Fibroblast of mammary gland (primary cell): ENCODE measurements at regions not wholly inside any gene's neighbourhood (a gene's known extent, or its start where the extent isn't known, plus 50 kb on each side); places are given as distances from the start of the nearest gene placed in this dataset.

ENCODE experiments used
- DNase-seq: peaks from one replicate; pipeline ENCODE4 v3.0.0-alpha.2; 2010; ENCODE audit warnings: low read depth
- H3K4me3 ChIP-seq: 2 replicates; pipeline ENCODE4 v1.5.1; 2011; ENCODE audit warnings: low read depth, mild to moderate bottlenecking, low read length, moderate library complexity; ENCODE audit not compliant: control insufficient read depth
- CTCF ChIP-seq: conservative IDR thresholded peaks from 2 replicates; pipeline ENCODE4 v1.5.1; 2011; ENCODE audit warnings: low read depth, low read length, inconsistent platforms; ENCODE audit not compliant: control insufficient read depth, insufficient read depth

- TF ChIP-seq CTCF = peak; percentile 32
- DNase-seq = peak; percentile 7
- no peak overlapping the region for H3K4me3 ChIP-seq
Observed at GRCh38 chr17:71118039-71118438, 948.7 kb downstream of the KCNJ2 start.

- H3K4me3 ChIP-seq = no peak overlapping the region
- DNase-seq = no peak
- TF ChIP-seq CTCF = no peak
Observed at GRCh38 chr17:71127416-71127815, 958.1 kb downstream of the KCNJ2 start.

DNA sequence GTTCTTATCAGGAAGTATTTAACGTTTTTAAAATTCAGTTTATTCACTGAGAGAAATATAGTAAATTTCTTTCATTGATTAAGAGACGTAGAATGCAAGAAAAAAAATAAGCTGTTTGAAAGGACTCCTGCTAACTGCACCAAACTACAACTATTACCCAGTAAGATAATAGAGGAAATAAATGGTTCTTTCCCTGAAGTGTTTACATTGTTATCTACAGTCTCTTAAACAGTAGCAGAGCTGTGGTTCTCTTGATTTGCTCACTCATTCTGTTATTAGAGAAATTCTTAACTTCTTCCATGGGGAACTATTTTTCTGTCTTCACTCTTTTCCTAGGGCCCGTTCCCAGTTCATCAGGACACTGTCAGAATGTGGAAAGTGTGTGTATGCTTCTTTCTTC is 973.0 kb downstream of the KCNJ2 start:
- DNase-seq = no peak
- no peak for TF ChIP-seq CTCF
- no peak overlapping the region for H3K4me3 ChIP-seq

- no peak overlapping the region for H3K4me3 ChIP-seq
- no peak for DNase-seq
- no peak for TF ChIP-seq CTCF
Observed at GRCh38 chr17:71145486-71145885, 975.3 kb upstream of the SOX9 start.

- no peak for DNase-seq
- H3K4me3 ChIP-seq = no peak overlapping the region
- no peak for TF ChIP-seq CTCF
Observed at GRCh38 chr17:71147906-71148305, 972.9 kb upstream of the SOX9 start.

GRCh38 chr17:71149607-71150006 is 971.2 kb upstream of the SOX9 start:
- no peak for TF ChIP-seq CTCF
- H3K4me3 ChIP-seq = no peak overlapping the region
- no peak for DNase-seq

GRCh38 chr17:71157297-71157696 is 963.5 kb upstream of the SOX9 start:
- no peak for DNase-seq
- no peak for TF ChIP-seq CTCF
- no peak overlapping the region for H3K4me3 ChIP-seq
